OCI-LY1 (cell line): ENCODE measurements at regions not wholly inside any gene's neighbourhood (a gene's known extent, or its start where the extent isn't known, plus 50 kb on each side); places are given as distances from the start of the nearest gene placed in this dataset.

ENCODE experiments used
- EZH2 ChIP-seq: fragments of 200-600 bp; sonication (generic), shearing (Covaris generic); IDR thresholded peaks from 2 replicates; pipeline ENCODE4 v1.8.0; 2017; ENCODE audit warnings: borderline replicate concordance, mixed run types, mild to moderate bottlenecking, antibody characterized with exemption, low read length, moderate library complexity, mixed read lengths
- TF ChIP-seq, protein P1 (sequence below): fragments of 200-600 bp; sonication (generic), shearing (Covaris generic); IDR thresholded peaks from 2 replicates; pipeline ENCODE4 v1.5.1; 2017; ENCODE audit warnings: mild to moderate bottlenecking, antibody characterized with exemption, low read length, moderate library complexity, mixed read lengths

DNA sequence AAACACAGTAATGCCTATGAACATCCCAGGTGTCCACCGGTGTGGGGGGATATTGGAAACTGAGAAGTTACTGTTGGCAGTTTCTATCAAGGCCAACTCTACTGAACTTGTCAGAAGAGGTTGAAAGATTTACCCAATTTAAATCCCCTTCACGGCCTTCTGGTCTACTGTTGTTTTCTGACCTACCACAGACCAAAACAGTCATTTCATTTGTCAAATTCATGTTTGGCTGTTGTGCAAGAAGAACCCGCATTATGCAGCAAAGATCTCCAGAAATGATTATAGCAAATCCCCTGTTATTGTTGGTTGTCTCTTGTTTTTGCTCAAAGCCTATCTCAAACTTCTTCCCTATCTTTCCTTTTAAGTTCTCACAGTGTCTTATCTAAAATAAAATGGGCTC lies 73.1 kb upstream of the MAF start:
- TF ChIP-seq, protein P1, sequence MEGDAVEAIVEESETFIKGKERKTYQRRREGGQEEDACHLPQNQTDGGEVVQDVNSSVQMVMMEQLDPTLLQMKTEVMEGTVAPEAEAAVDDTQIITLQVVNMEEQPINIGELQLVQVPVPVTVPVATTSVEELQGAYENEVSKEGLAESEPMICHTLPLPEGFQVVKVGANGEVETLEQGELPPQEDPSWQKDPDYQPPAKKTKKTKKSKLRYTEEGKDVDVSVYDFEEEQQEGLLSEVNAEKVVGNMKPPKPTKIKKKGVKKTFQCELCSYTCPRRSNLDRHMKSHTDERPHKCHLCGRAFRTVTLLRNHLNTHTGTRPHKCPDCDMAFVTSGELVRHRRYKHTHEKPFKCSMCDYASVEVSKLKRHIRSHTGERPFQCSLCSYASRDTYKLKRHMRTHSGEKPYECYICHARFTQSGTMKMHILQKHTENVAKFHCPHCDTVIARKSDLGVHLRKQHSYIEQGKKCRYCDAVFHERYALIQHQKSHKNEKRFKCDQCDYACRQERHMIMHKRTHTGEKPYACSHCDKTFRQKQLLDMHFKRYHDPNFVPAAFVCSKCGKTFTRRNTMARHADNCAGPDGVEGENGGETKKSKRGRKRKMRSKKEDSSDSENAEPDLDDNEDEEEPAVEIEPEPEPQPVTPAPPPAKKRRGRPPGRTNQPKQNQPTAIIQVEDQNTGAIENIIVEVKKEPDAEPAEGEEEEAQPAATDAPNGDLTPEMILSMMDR = no peak
- no peak for TF ChIP-seq EZH2
